Brain microvascular endothelial cell (primary cell): ENCODE measurements at regions not wholly inside any gene's neighbourhood (a gene's known extent, or its start where the extent isn't known, plus 50 kb on each side); places are given as distances from the start of the nearest gene placed in this dataset.

ENCODE experiments used
- DNase-seq: peaks from one replicate; pipeline ENCODE4 v3.0.0-alpha.2; 2020
- H3K27ac ChIP-seq: fragments of 250-450 bp; sonication (Bioruptor Pico); 2 replicates; pipeline ENCODE4 v1.5.1; 2020; ENCODE audit warnings: mild to moderate bottlenecking, moderate library complexity
- H3K27me3 ChIP-seq: fragments of 250-450 bp; sonication (Bioruptor Pico); replicated peaks from 2 replicates; pipeline ENCODE4 v1.5.1; 2020; ENCODE audit warnings: mild to moderate bottlenecking
- H3K36me3 ChIP-seq: fragments of 250-450 bp; sonication (Bioruptor Pico); replicated peaks from 2 replicates; pipeline ENCODE4 v1.5.1; 2020; ENCODE audit warnings: mild to moderate bottlenecking
- H3K4me3 ChIP-seq: 2 replicates; pipeline ENCODE4 v1.5.1; 2011; ENCODE audit warnings: low read depth, mild to moderate bottlenecking, control low read depth, low read length, moderate library complexity
- CTCF ChIP-seq: IDR thresholded peaks from 2 replicates; pipeline ENCODE4 v1.5.1; 2011; ENCODE audit warnings: low read depth, mild to moderate bottlenecking, moderate library complexity, low read length, control low read depth, inconsistent platforms; ENCODE audit errors: missing control alignments
- in situ Hi-C: cut with HindIII; loops from 2 replicates; pipeline ENCODE4 v1.10.0; 2017; ENCODE audit warnings: low sequenced_read_pairs, low pct_ligation_motif_present

GRCh38 chr1:231103961-231104360 lies 57.9 kb upstream of the TRIM67 start:
- no peak overlapping the region for H3K4me3 ChIP-seq
- no peak overlapping the region for H3K27ac ChIP-seq
- no peak for TF ChIP-seq CTCF
- no peaks in the 10 kb centered on the region for H3K36me3 ChIP-seq
- in situ Hi-C loops = no loop called here
- DNase-seq = no peak
- no peaks in the 10 kb centered on the region for H3K27me3 ChIP-seq

DNA sequence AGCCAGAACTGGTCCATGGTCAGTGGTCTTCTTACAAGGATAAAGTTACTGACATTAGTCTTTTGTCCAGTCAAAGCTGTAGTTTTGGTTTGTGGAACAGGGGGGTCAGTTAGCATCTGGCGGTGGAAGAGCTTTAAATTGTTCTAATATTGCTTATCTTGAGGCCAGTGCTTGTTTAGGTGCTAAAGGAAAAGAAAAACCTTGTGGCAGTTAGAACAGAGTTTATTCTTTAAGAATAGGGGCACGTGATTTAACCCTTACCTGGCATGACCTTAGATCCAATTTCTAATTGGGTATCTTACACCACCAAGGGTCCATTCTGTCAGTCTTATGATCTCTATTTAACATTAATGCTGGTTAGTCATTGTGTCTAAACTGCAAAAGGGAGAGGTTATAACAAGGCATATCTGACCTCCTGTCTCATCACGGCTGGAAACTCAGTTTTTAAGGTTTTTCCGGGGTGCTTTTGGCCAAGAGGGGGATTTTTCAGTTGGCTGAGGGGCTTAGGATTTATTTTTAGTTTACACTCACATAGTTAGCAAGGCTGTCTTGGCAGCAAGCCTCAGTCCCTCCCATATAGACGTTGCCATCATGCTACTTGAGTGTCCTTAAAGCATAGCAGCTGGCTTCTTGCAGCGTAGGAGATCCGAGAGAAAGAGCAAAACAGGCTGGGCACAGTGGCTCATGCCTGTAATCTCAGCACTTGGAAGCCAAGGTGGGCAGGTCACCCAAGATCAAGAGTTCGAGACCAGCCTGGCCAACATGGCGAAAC lies 60.1 kb upstream of the FAM89A start:
- in situ Hi-C loops = no loop called here
- DNase-seq = no peak
- Histone ChIP-seq H3K27ac (no peak overlapping the region), H3K4me3 (no peak overlapping the region), H3K27me3 (no peaks in the 10 kb centered on the region), H3K36me3 (no peaks in the 10 kb centered on the region)
- TF ChIP-seq CTCF = no peak

- H3K27me3 ChIP-seq = no peaks in the 10 kb centered on the region
- DNase-seq = no peak
- in situ Hi-C loops = no loop called here
- H3K27ac ChIP-seq = no peak overlapping the region
- TF ChIP-seq CTCF = no peak
- no peak overlapping the region for H3K4me3 ChIP-seq
- no peaks in the 10 kb centered on the region for H3K36me3 ChIP-seq
Measured at GRCh38 chr1:231099311-231099710, 59.3 kb upstream of the FAM89A start.

DNA sequence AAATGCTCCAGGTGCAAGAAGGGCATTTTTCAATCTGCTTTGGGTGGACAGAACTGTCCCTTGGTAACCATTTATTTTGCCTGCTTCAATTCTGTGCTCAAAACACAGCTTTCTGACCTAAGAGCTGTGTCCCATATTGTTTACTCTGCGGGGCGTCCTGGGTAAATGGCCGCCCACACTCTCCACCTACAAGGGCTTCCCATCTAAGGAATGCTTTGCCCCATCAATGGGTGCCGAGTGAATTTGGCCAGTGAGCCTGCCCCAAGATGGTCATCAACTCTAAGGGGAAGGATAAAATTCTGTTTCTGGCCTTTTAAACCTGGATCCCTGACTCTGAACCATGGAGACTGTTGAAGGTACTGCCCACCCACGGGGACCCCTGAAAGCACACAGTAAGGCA lies 55.5 kb upstream of the FAM89A start:
- no peak overlapping the region for H3K4me3 ChIP-seq
- no peaks in the 10 kb centered on the region for H3K27me3 ChIP-seq
- in situ Hi-C loops = no loop called here
- H3K27ac ChIP-seq = no peak overlapping the region
- DNase-seq = no peak
- TF ChIP-seq CTCF = no peak
- H3K36me3 ChIP-seq = no peaks in the 10 kb centered on the region

DNA sequence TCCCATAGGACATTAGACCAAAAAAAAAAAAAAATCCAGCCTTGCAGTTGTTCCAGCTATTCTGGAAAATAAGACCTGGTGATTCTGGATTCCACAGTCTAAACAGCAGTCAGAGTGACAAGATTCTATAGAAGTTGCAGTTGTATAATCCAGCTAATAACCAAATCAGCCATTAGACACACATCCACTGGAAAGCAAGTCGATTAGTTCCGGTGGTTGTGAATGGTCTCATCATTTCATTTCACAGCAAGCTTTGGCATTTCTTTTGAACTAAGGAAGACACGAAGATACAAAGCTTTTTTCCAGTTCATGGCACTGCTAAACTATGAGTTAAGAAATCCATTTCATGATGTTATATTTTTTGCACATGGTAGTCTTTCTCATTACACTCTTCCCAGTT lies 54.4 kb upstream of the FAM89A start:
- TF ChIP-seq CTCF = no peak
- Histone ChIP-seq H3K27me3 (no peaks in the 10 kb centered on the region), H3K27ac (no peak overlapping the region), H3K4me3 (no peak overlapping the region), H3K36me3 (no peaks in the 10 kb centered on the region)
- DNase-seq = no peak
- in situ Hi-C loops = no loop called here
